K562 (cell line): ENCODE measurements at regions not wholly inside any gene's neighbourhood (a gene's known extent, or its start where the extent isn't known, plus 50 kb on each side); places are given as distances from the start of the nearest gene placed in this dataset.
A peak's percentile ranks its signal among the peaks of the same experiment; 100 is the strongest.

Experiments used
- ATAC-seq: fragments of 200-7000 bp; cut with Tn5 transposase; 3 replicates; pipeline ENCODE4 v1.9.1; 2020; ENCODE audit warnings: moderate library complexity
- BruUV-seq: library from RNA; stranded (reverse); fragments of 400-500 nt; replicated peaks from 2 replicates; lab custom pipeline; 2021; lab: Mats Ljungman, UMichigan
- CTCF ChIA-PET: fragments of 300-600 bp; formaldehyde crosslinking; extraction: SDS; loops from one replicate; lab custom pipeline; 2021; ENCODE audit warnings: low intra/inter-chr PET ratio; lab: Yijun Ruan, JAX
- POLR2A ChIA-PET: fragments of 300-600, 350-650 bp; sonication (Branson Sonifier 250); formaldehyde crosslinking; extraction: SDS; loops from one replicate; lab custom pipeline; 2021; ENCODE audit warnings: antibody characterized with exemption, inconsistent platforms; lab: Yijun Ruan, JAX
- DNase-seq, 4 experiments: peaks; one replicate each; pipeline versions ENCODE4 v3.0.0 to v3.0.0-alpha.2; 2011 to 2018; ENCODE audit warnings: low spot score in 3 of 4, mixed read lengths in 3 of 4; ENCODE audit errors: extremely low read depth in 1 of 4
- FAIRE-seq: peaks from 2 replicates; lab custom pipeline; 2011; peaks lifted over from hg19 to GRCh38; lab: Jason Lieb, UNC
- H2AFZ ChIP-seq: 2 replicates; pipeline ENCODE4 v1.6.0; 2011; ENCODE audit warnings: low read depth, low read length, control low read depth, inconsistent platforms
- H3K27ac ChIP-seq: fragments of 200-600 bp; 3 replicates; pipeline ENCODE4 v1.8.0; 2011; ENCODE audit warnings: low read depth, mild to moderate bottlenecking, control low read depth, inconsistent platforms, low read length, moderate library complexity, mixed read lengths; ENCODE audit errors: extremely low read depth
- H3K27me3 ChIP-seq, 2 experiments: fragments of 300-600 bp in 1 of 2; 2 replicates in 1 of 2; 3 replicates in 1 of 2; pipeline versions ENCODE4 v1.6.0 to v1.8.0; 2011; ENCODE audit warnings: inconsistent platforms in 2 of 2, low read length in 2 of 2, mild to moderate bottlenecking in 1 of 2, mixed read lengths in 1 of 2, moderate library complexity in 1 of 2; ENCODE audit not compliant: control insufficient read depth in 2 of 2, insufficient read depth in 2 of 2
- H3K36me3 ChIP-seq: fragments of 300-600 bp; 3 replicates; pipeline ENCODE4 v1.8.0; 2011; ENCODE audit warnings: mild to moderate bottlenecking, low read length, inconsistent platforms; ENCODE audit not compliant: control insufficient read depth, insufficient read depth
- H3K4me1 ChIP-seq, 2 experiments: fragments of 200-600 bp in 1 of 2; replicated peaks in 1 of 2; 2 replicates in 1 of 2; 3 replicates in 1 of 2; pipeline versions ENCODE4 v1.5.1 to v1.8.0; 2011; ENCODE audit warnings: inconsistent platforms in 2 of 2, low read length in 2 of 2, mild to moderate bottlenecking in 1 of 2, mixed read lengths in 1 of 2, moderate library complexity in 1 of 2; ENCODE audit not compliant: control insufficient read depth in 2 of 2, insufficient read depth in 2 of 2
- H3K4me2 ChIP-seq: 2 replicates; pipeline ENCODE4 v1.6.1; 2011; ENCODE audit warnings: low read length, control low read depth, inconsistent platforms, mixed read lengths; ENCODE audit not compliant: insufficient read depth
- H3K4me3 ChIP-seq: fragments of 200-600 bp; sonication (generic), shearing (Covaris generic); 2 replicates; pipeline ENCODE4 v1.5.1; 2016; ENCODE audit warnings: control low read depth, inconsistent platforms
- H3K79me2 ChIP-seq: fragments of 200-600 bp; 3 replicates; pipeline ENCODE4 v1.8.0; 2011; ENCODE audit warnings: low read length, inconsistent platforms; ENCODE audit not compliant: control insufficient read depth, insufficient read depth
- H3K9ac ChIP-seq, 2 experiments: 2 replicates each; pipeline versions ENCODE4 v1.6.0 to v1.6.1; 2011; ENCODE audit warnings: low read depth in 2 of 2, low read length in 2 of 2, control low read depth in 1 of 2, inconsistent platforms in 1 of 2, mild to moderate bottlenecking in 1 of 2, mixed read lengths in 1 of 2; ENCODE audit not compliant: insufficient read depth in 1 of 2
- H3K9me1 ChIP-seq: one replicate; pipeline ENCODE4 v1.6.0; 2011; ENCODE audit warnings: inconsistent platforms, mild to moderate bottlenecking, low read length, moderate library complexity; ENCODE audit not compliant: control insufficient read depth, insufficient read depth
- H3K9me3 ChIP-seq: replicated peaks from 2 replicates; pipeline ENCODE4 v1.5.1; 2011; ENCODE audit warnings: low read depth, low read length, inconsistent platforms; ENCODE audit not compliant: control insufficient read depth, insufficient read depth
- H4K20me1 ChIP-seq: replicated peaks from 2 replicates; pipeline ENCODE4 v1.6.1; 2011; ENCODE audit warnings: low read length, inconsistent platforms, mixed read lengths; ENCODE audit not compliant: control insufficient read depth, insufficient read depth
- C11orf30 ChIP-seq: fragments of 450-650 bp; IDR thresholded peaks from 2 replicates; pipeline ENCODE4 v1.6.1; 2016; ENCODE audit warnings: low read depth, mild to moderate bottlenecking
- CAMTA2 ChIP-seq: fragments of 250-450 bp; sonication (Bioruptor Pico); conservative IDR thresholded peaks from 2 replicates; pipeline ENCODE4 v1.5.1; 2022
- HMG20A ChIP-seq: fragments of 450-650 bp; formaldehyde crosslinking; conservative IDR thresholded peaks from 2 replicates; pipeline ENCODE4 v1.4.0; 2020; ENCODE audit warnings: mild to moderate bottlenecking, mixed read lengths
- KDM1A ChIP-seq, 2 experiments: fragments of 450-650 bp; IDR thresholded peaks; 2 replicates each; pipeline ENCODE4 v1.6.1; 2016; ENCODE audit warnings: mild to moderate bottlenecking in 2 of 2
- KDM2B ChIP-seq: fragments of 250-450 bp; sonication (Bioruptor Pico); IDR thresholded peaks from 2 replicates; pipeline ENCODE4 v1.8.0; 2021; ENCODE audit warnings: mild to moderate bottlenecking, moderate library complexity
- MLLT1 ChIP-seq, 2 experiments: fragments of 450-650 bp; IDR thresholded peaks; 2 replicates each; pipeline ENCODE4 v1.6.1; 2016
- RAD21 ChIP-seq, 2 experiments: fragments of 250-450 bp in 1 of 2; fragments of 450-650 bp in 1 of 2; sonication (Bioruptor Pico) in 1 of 2; formaldehyde crosslinking in 1 of 2; IDR thresholded peaks in 1 of 2; conservative IDR thresholded peaks in 1 of 2; 2 replicates each; pipeline versions ENCODE4 v1.4.0 to v1.8.0; 2020 to 2022; ENCODE audit warnings: mild to moderate bottlenecking in 2 of 2, moderate library complexity in 1 of 2
- SMARCE1 ChIP-seq: fragments of 450-650 bp; IDR thresholded peaks from 2 replicates; pipeline ENCODE4 v1.7.1; 2016; ENCODE audit warnings: mild to moderate bottlenecking
- ZBTB33 ChIP-seq: sonication (generic); formaldehyde crosslinking; IDR thresholded peaks from 2 replicates; pipeline ENCODE4 v1.8.1; 2023; ENCODE audit warnings: mild to moderate bottlenecking, missing genetic modification reagents
- ZC3H11A ChIP-seq: IDR thresholded peaks from 2 replicates; pipeline ENCODE4 v1.6.1; 2012; ENCODE audit warnings: low read depth, low read length, improper control_type of control experiment
- WGBS: fragments of 100-300 bp; shearing (Covaris generic); methylation state at CpG from one replicate; pipeline ENCODE4 v1.1.6; 2016; ENCODE audit warnings: low coverage, mixed read lengths; ENCODE audit not compliant: insufficient coverage; ENCODE audit errors: missing lambda C conversion rate; 5-methylcytosine and 5-hydroxymethylcytosine counted together
- in situ Hi-C: fragments of 300-500 bp; cut with MboI; formaldehyde crosslinking; loops from 4 replicates; pipeline ENCODE4 v1.15.0; 2018; ENCODE audit warnings: inconsistent platforms, mixed read lengths
- intact Hi-C: fragments of 100-400 bp; cut with micrococcal nuclease; formaldehyde crosslinking; loops from 2 replicates; pipeline ENCODE4 v1.14.2; 2022
- TF ChIP-seq, protein P1 (sequence below): fragments of 250-450 bp; sonication (Bioruptor Pico); IDR thresholded peaks from 2 replicates; pipeline ENCODE4 v1.5.0; 2020; ENCODE audit warnings: mild to moderate bottlenecking, borderline replicate concordance

GRCh38 chr3:152073267-152073666 lies 195.5 kb upstream of the MBNL1 start:
- Histone ChIP-seq H4K20me1 (no peaks in the 10 kb centered on the region), H3K36me3 (no peaks in the 10 kb centered on the region), H3K27me3 (no peaks in the 10 kb centered on the region), H3K27ac (no peak overlapping the region), H3K4me3 (no peak overlapping the region), H3K4me2 (no peak overlapping the region), H3K79me2 (no peaks in the 10 kb centered on the region), H3K9ac (no peak overlapping the region), H3K9me1 (no peaks in the 10 kb centered on the region), H3K9me3 (no peaks in the 10 kb centered on the region), H3K4me1 (no peaks in the 10 kb centered on the region), H2AFZ (no peak overlapping the region)
- 51% methylated on average over 6 of the region's 6 CpGs for WGBS
- ChIA-PET CTCF (no interaction called here), POLR2A (no interaction called here)
- in situ Hi-C loops (no loop called here), intact Hi-C loops (loop anchor here (5.0 to 10.0 kb wide), 2 partner anchors 109 to 172 kb away; no protein-coding TSS in a partner anchor)
- ATAC-seq (no peak), FAIRE-seq (no peak), DNase-seq (no peak)
- no TSS peak for BruUV-seq
- TF ChIP-seq HMG20A (CRISPR knock-in tag) (no peak), CAMTA2 (CRISPR knock-in tag) (no peak), KDM1A (IDR thresholded peaks at IDR 0.05) (no peak), KDM2B (CRISPR knock-in tag) (no peak), ZBTB33 (no peak), C11orf30 (no peak), ZC3H11A (no peak), SMARCE1 (no peak), RAD21 (CRISPR knock-in tag; conservative IDR thresholded peaks at IDR 0.05 in 1 of 2, IDR thresholded peaks at IDR 0.05 in 1 of 2) (peak in 1 of 2 experiments; percentile 35; a peak in 2 of 4 replicates), MLLT1 (IDR thresholded peaks at IDR 0.05) (no peak)
- TF ChIP-seq, protein P1, sequence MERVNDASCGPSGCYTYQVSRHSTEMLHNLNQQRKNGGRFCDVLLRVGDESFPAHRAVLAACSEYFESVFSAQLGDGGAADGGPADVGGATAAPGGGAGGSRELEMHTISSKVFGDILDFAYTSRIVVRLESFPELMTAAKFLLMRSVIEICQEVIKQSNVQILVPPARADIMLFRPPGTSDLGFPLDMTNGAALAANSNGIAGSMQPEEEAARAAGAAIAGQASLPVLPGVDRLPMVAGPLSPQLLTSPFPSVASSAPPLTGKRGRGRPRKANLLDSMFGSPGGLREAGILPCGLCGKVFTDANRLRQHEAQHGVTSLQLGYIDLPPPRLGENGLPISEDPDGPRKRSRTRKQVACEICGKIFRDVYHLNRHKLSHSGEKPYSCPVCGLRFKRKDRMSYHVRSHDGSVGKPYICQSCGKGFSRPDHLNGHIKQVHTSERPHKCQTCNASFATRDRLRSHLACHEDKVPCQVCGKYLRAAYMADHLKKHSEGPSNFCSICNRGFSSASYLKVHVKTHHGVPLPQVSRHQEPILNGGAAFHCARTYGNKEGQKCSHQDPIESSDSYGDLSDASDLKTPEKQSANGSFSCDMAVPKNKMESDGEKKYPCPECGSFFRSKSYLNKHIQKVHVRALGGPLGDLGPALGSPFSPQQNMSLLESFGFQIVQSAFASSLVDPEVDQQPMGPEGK (CRISPR knock-in tag): no peak
